Brain microvascular endothelial cell (primary cell): ENCODE measurements at regions not wholly inside any gene's neighbourhood (a gene's known extent, or its start where the extent isn't known, plus 50 kb on each side); places are given as distances from the start of the nearest gene placed in this dataset.

Source experiments
- DNase-seq: peaks from one replicate; pipeline ENCODE4 v3.0.0-alpha.2; 2020
- H3K27ac ChIP-seq: fragments of 250-450 bp; sonication (Bioruptor Pico); 2 replicates; pipeline ENCODE4 v1.5.1; 2020; ENCODE audit warnings: mild to moderate bottlenecking, moderate library complexity
- H3K27me3 ChIP-seq: fragments of 250-450 bp; sonication (Bioruptor Pico); replicated peaks from 2 replicates; pipeline ENCODE4 v1.5.1; 2020; ENCODE audit warnings: mild to moderate bottlenecking
- H3K36me3 ChIP-seq: fragments of 250-450 bp; sonication (Bioruptor Pico); replicated peaks from 2 replicates; pipeline ENCODE4 v1.5.1; 2020; ENCODE audit warnings: mild to moderate bottlenecking
- H3K4me3 ChIP-seq: 2 replicates; pipeline ENCODE4 v1.5.1; 2011; ENCODE audit warnings: low read depth, mild to moderate bottlenecking, control low read depth, low read length, moderate library complexity
- CTCF ChIP-seq: IDR thresholded peaks from 2 replicates; pipeline ENCODE4 v1.5.1; 2011; ENCODE audit warnings: low read depth, mild to moderate bottlenecking, moderate library complexity, low read length, control low read depth, inconsistent platforms; ENCODE audit errors: missing control alignments
- in situ Hi-C: cut with HindIII; loops from 2 replicates; pipeline ENCODE4 v1.10.0; 2017; ENCODE audit warnings: low sequenced_read_pairs, low pct_ligation_motif_present

GRCh38 chr13:52933547-52934210, 85.2 kb upstream of the PCDH8 start:
- no peak for TF ChIP-seq CTCF
- no peak for DNase-seq
- Histone ChIP-seq H3K4me3 (no peak overlapping the region), H3K27me3 (no peaks in the 10 kb centered on the region), H3K36me3 (no peaks in the 10 kb centered on the region), H3K27ac (no peak overlapping the region)
- in situ Hi-C loops = no loop called here

- no peak overlapping the region for H3K27ac ChIP-seq
- in situ Hi-C loops = no loop called here
- no peaks in the 10 kb centered on the region for H3K36me3 ChIP-seq
- no peak for DNase-seq
- H3K27me3 ChIP-seq = no peaks in the 10 kb centered on the region
- no peak for TF ChIP-seq CTCF
- H3K4me3 ChIP-seq = no peak overlapping the region
These were observed 84.7 kb upstream of the PCDH8 start for GRCh38 chr13:52933099-52933498.

- no peaks in the 10 kb centered on the region for H3K27me3 ChIP-seq
- no peak overlapping the region for H3K4me3 ChIP-seq
- in situ Hi-C loops = no loop called here
- DNase-seq = no peak
- no peak overlapping the region for H3K27ac ChIP-seq
- TF ChIP-seq CTCF = no peak
- no peaks in the 10 kb centered on the region for H3K36me3 ChIP-seq
These were observed 84.2 kb upstream of the PCDH8 start for GRCh38 chr13:52932649-52933048.

- no peak overlapping the region for H3K27ac ChIP-seq
- H3K36me3 ChIP-seq = no peaks in the 10 kb centered on the region
- no peak overlapping the region for H3K4me3 ChIP-seq
- in situ Hi-C loops = no loop called here
- TF ChIP-seq CTCF = no peak
- no peak for DNase-seq
- H3K27me3 ChIP-seq = no peaks in the 10 kb centered on the region
These were observed 83.3 kb upstream of the PCDH8 start for GRCh38 chr13:52931539-52932431.

- no peaks in the 10 kb centered on the region for H3K27me3 ChIP-seq
- in situ Hi-C loops = no loop called here
- no peak overlapping the region for H3K4me3 ChIP-seq
- H3K36me3 ChIP-seq = no peaks in the 10 kb centered on the region
- no peak for TF ChIP-seq CTCF
- DNase-seq = no peak
- H3K27ac ChIP-seq = no peak overlapping the region
These were observed 82.7 kb upstream of the PCDH8 start for GRCh38 chr13:52931131-52931530.

- no peak for TF ChIP-seq CTCF
- Histone ChIP-seq H3K27ac (no peak overlapping the region), H3K4me3 (no peak overlapping the region), H3K36me3 (no peaks in the 10 kb centered on the region), H3K27me3 (no peaks in the 10 kb centered on the region)
- DNase-seq = no peak
- in situ Hi-C loops = no loop called here
These were observed 81.4 kb upstream of the PCDH8 start for GRCh38 chr13:52929846-52930245.
